ENCODE measurements at regions not wholly inside any gene's neighbourhood (a gene's known extent, or its start where the extent isn't known, plus 50 kb on each side); places are given as distances from the start of the nearest gene placed in this dataset.

GRCh38 chr6:6856538-6857523, 250.9 kb upstream of the RREB1 start:
- TF ChIP-seq POLR2A (IDR thresholded peaks at IDR 0.05; ENCODE audit: low read length) (no peak), GATA1 (IDR thresholded peaks at IDR 0.05; ENCODE audit: low read depth, low read length) (no peak)
